ENCODE measurements at regions not wholly inside any gene's neighbourhood (a gene's known extent, or its start where the extent isn't known, plus 50 kb on each side); places are given as distances from the start of the nearest gene placed in this dataset.
A peak's percentile ranks its signal among the peaks of the same experiment; 100 is the strongest.

DNA sequence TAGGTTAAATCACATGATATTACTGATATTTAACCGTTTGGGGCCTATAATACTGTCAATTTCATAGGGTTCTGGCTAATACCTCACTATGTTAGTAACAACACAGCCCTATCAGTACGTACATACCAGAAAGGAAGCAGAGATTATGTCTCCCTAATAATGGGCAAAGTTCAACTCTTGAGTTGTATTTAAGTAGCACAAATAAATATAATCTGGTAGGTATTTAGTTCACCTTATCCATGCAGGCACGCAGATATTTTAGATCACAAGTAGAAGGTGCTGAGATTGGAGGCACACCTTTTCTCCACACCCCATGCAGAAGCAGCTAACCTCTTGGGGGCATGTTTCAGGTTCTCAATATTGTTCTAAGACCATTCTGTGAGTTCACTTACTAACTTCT lies 118.9 kb downstream of the IRS1 start:
- DNase-seq = no peak

DNA sequence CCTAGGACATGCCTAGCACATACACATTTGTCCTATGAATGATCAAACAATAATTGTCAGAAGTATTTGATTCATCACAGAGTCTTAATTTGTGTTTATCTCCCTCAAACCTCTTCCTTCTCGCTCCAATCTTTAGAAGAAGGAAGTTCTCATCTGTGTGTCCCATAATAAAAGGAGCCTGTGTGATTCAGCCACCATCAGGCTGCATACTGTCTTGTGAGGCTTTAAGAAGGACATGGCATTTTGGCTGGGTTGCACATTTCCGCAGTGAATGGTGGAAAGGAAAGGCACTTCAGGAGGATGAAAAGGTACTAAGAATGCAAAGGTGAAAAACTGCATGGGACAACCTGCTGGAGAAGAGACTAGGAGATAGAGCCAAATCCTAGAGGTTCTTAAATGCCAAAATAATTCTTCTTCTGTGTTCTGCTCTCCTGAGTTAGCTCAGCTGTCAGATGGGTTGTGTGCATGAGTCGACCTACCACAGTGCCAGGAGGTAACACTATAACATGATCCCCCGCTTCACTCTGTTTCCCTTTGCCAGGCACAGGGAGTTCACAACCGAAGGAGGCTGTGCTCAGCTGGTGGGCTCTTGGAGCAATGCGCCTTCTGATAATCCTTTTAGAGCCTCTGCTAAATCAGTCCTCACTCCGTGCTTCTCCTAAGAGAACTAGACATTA lies 120.1 kb downstream of the IRS1 start:
- DNase-seq = no peak

DNA sequence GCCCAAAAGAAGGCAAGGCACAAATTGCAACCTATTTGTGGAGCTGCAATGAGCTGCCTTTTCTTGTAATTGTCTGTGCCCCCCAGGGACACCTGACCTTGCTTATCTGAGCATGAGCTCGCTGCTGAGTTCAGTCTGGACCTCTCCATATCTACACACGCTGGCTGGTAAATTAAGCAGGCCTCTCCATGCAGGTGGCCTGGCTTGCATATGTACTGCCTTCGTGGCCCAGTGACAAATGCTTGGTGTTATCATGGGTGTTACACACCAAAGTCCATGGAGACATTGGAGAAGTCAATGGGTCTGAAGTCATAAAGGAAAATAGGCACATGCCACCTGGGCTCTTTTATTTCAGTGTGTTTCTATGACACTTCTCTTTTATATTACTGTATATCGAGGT lies 121.2 kb downstream of the IRS1 start:
- no peak for DNase-seq

DNA sequence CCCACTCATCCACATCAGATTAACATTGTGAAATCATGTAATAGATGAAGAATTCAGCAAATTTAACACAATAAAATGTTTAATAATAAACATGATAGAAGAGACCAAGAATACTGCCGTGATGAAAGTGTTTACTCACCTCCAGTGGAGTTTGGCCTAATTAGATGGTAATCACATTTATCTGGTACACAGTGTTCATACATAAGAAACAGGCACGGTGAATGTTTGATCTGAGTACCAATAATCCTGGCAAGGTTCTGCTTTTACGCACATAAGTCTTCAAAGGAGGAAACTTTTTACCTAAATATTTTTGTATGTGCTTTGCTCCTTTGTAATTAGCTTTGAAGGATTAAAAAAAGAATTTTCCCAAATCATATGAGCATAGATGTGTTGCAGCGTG lies 122.5 kb downstream of the IRS1 start:
- DNase-seq = no peak

DNA sequence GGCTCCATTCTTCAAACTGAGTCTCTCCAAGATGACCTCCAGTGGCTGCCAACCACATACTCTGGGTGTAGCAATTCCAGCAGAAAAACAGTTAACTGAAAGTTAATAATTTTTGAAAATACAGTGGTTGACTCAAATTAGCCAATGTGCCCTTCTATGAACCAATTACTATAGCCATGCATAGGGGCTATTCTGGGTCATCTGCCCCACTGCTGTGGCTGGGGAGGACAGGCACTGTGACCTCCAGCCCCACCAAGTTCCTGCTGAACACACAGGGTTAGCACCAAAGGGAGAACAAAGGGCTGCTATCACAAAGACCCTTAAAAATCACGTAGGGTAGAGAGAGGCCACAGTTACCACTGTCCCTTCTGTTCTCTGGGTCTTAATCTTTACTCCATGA lies 123.0 kb downstream of the IRS1 start:
- no peak for DNase-seq

DNA sequence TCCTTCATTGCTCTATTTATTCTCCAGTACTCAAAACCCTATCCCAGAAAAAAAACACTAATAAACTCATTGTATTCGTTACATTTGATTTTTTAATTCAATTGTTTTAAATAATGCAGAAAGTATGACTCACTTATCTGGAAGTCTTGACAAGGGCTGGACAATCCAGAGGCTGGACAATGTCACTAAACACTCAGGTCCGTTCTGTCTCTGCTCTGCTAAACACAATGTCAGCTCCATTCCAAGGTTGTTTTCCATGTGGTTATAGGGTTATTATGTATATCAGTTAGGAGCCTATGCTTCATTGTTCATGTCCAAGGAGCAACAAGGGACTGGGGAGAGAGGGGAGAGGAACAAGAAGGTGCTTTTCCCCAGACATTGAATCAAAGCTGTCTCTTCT lies 125.5 kb downstream of the IRS1 start:
- DNase-seq = no peak

DNA sequence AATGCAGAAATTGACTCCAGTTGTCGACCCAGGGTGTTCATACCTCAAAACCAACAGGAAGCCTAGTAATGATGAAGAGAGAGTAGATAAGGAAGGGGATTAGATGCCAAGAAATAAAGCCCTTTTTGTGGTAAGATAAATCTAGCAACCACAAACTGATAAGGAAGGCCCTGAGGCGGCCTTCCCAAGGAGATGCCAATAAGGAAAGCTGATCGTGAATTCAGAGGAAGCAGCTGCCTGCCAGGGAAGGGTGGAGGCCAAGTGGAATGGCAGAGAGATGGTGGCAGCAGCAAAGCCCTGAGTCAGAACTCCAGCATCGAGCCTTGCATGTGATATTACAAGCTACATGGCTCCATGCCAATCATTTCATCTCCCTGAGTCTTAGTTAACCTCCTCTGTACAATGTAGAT lies 126.3 kb downstream of the IRS1 start:
- DNase-seq = no peak

DNA sequence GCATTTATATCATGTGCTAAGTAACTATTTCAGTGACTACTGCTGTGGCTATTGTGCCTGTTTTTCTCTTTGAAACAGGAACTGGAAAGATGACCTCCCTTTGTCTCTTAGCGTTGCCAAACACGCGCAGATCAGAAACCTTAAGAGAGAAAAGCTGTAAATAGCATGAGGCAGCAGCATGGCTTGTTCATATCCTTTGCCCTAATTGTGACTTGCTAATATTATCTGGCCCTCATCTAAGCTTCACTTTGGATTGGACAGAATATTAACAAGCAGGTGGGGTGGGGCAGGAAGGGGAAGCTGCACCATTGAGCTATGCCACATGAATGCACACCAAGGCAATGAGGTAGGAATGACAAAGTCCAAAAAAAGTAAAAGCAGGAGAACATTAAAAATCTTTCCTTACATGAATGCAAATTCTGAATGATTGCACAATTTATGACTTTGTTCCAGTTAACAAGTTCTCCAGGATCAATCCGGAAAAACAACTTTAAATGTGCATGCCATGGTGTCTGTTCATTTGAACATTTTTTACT lies 128.4 kb downstream of the IRS1 start:
- no peak for DNase-seq

DNA sequence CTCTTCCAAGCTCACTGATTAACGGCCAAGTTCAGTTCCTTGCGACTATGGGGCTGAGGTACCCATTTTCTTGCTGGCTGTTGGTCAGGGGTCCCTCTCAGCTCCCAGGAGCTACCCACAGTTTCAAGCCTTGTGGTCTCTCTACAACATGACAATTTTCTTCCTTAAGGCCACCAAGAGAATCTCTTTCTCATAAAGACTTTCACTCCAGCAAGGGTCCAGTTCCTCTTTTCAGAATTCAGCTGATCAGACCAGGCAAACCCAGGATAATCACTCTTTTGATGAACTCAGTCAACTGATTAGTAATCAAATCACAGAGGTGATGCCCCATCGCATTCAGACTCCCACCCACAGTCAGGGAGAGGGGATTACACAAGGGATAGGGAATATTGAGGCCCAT lies 129.7 kb downstream of the IRS1 start:
- no peak for DNase-seq

DNA sequence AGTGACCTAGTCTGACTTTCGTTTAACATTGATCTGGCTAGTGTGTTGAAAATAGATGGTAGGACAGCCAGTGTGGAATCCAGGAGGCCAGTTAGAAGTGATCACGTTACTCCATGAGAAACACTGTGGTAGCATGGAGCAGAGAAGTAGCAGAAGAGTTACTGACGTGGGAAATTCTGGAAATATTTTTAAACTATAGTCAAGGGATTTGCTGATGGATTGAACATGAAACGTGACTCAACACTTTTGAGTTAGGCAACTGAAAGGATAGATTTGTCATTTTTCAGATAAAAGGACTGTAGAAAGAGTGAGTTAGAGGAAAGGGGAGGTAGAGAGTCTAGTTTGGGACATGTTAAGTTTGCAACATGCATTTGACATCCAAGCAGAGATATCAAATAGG lies 130.4 kb downstream of the IRS1 start:
- DNase-seq = no peak

DNA sequence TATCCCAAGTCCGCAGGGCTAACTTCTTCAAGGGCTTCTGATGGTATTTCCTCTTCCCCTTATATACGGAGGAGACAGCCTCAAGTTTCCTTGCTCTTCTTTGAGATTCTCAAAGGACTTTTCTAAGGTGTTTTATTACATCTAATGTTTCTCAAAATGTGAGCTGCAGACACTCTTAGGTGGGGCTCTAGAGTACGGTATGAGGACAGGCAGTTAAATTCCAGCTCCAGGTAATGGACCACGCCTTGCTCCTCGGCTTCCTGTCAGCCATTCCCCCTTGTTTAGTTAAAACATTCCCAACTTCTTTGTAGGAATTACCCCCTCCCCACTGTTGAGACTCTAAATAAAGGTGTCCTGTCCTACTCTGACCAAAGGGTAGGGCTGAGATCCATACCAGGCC lies 131.9 kb downstream of the IRS1 start:
- DNase-seq = no peak

DNA sequence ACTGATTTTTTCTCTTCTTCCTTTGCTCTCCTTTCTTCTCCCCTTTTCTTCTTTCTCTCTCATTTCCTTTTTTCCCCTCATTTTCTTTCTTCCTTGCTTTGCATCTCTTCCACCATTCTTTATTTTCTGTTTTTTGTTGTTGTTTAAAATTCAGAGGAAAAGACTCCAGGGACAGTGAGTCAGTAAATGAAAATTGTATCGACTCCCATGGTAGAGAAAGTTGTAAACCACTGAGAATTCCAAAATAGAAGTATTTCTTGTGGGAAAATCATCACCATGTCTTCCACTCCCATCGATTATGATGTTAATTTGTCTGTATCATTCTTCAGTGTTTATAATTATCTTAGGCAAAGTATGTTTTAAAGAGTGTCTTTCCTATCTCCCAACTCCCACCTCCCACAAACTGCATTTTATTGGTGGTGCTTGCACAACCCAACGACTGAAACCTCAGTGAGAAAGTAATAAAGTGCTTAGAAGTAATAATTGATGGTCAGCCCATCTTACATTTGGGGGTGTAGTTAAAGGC lies 134.3 kb downstream of the IRS1 start:
- DNase-seq = no peak

DNA sequence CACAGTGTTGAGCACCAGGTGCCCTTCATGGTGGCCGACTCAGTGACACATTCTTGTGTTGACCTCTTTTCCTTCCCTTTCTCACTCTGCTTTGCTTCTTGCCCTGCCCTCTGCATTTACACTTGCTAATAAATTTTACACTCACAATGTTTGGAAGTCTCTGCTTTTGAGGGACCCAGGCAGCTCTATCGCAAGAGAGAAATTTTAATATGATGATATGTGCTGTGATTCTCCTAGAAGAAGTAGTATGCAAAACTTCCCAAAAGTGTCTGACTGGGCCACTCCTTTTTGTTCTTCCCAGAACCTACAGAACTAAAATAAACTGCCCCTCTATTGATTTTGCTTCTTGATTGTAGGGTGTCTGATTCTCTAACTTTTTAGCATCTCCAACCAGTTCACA lies 135.0 kb downstream of the IRS1 start:
- no peak for DNase-seq

DNA sequence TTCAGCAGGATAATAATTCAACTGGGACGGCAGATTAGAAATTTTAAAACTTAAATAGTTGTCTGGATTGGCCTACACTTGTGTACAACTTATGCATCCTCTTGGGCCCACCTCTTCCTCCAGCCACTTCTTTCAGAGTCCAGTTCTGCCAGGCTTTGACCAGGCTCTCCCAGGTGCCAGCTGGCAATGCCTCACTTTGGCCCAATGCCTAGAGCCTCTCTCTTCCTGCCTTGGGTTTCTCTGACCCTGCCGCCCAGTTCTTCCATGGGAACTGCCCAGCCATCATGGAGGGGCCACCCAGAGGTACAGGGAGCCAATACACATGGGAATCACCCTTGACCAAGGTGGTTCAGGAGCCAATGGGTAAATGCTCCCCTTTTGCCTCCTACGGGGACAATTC lies 135.5 kb downstream of the IRS1 start:
- no peak for DNase-seq

DNA sequence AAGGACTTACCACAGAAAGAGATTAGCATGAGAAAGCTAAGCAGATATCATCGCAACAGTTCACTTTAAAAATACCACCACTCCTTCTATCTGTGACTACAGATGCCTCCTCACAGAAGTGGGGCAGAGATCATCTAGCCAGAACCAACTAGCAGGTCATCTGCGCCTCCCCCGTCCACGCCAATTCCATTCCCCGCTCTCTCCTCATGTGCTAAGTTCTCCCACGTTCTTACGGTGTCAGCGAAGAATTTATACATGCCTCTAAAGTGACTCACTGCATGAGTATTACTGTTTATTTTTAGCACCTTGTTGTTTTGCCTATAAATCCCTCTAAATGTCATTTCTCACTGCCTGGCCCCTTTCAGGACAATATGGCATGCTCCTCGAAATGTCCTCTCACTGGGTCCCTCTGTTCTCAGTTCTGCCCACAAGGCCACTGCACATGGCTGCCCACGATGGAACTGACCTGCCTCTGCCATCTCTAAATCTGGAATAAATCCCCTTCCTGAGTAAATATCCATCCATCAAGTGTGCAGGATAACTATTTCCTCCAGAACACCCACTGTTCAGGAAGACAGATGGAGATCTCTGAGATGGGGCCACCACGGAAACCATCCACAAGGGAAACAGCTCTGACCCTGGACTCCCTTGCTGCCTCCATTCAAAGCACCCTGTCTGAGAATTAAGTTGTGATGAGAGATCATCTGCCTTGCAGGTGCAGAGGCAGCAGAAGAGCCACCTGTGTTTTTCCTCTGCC lies 137.7 kb downstream of the IRS1 start:
- no peak for DNase-seq

DNA sequence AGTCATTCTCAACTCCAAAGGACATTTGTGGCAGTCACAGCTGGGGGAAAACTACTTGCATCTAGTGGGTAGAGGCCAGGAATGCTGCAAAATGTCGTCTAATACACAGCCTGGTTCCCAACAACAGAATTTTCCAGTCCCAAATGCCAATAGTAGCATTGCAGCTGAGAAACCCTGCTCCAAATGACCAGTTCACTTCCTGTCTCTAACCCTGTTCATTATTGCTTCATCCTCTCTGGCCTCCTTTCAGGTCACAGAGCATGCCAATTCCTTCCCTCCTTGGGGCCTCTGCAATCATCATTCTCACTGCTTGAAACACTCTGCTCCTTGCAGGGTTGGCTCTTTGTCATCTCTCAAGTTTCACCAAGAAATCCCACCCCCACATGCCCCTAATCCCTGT lies 139.1 kb downstream of the IRS1 start:
- DNase-seq = no peak

DNA sequence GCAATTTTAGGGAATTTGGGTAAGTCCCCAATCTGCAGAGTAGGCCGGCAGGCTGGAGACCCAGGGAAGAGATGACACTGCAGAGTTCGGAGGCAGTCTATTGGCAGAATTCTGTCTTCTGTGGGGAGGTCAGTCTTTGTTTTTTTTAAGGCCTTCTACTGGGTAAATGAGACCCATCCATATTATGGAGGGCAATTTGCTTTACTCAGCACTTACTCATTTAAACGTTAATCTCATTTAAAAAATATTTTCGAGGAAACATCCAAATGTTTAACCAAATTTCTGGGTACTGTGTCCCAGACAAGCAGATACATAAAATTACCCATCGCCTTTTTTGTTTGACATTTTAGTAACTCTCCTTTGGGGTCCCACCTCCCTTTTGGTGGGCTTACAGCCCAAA lies 139.5 kb downstream of the IRS1 start:
- no peak for DNase-seq

DNA sequence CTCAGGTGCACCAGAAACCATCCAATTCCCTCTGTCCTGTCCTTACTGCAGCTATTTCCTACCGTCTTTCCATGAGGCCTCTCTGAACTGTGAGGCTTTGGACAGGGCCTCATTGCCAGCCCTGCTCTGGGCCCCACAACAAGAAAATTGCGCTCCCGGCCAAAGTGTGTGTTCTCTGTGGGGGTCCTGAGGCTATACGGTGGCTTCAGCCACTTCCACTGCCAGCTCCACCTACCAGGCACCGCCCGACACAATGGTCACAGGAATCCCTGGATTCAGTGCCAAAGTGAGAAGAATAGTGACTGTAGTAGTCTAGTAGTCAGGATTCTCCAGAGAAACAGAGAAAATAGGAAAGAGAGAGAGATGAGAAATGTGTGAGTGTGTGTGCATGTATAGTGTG lies 140.2 kb downstream of the IRS1 start:
- DNase-seq = no peak

DNA sequence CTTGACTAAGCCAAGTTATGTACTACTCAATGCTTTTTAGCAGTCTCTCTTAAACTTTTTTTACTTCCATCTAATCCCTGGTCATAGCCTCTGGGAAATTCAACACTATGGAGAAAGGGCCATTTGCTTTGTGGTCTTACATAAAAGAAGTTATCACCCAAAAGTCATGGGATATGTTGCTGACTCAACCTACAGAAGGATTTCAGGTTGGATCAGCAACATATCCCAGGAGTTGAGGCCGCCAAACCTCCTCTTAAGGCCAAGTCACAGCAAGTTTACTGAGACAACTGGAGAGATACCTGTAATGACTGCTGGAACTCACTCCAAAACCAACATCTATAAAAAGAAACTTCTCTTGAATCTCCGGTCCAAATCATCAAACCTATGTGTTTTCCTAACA lies 141.1 kb downstream of the IRS1 start:
- no peak for DNase-seq

DNA sequence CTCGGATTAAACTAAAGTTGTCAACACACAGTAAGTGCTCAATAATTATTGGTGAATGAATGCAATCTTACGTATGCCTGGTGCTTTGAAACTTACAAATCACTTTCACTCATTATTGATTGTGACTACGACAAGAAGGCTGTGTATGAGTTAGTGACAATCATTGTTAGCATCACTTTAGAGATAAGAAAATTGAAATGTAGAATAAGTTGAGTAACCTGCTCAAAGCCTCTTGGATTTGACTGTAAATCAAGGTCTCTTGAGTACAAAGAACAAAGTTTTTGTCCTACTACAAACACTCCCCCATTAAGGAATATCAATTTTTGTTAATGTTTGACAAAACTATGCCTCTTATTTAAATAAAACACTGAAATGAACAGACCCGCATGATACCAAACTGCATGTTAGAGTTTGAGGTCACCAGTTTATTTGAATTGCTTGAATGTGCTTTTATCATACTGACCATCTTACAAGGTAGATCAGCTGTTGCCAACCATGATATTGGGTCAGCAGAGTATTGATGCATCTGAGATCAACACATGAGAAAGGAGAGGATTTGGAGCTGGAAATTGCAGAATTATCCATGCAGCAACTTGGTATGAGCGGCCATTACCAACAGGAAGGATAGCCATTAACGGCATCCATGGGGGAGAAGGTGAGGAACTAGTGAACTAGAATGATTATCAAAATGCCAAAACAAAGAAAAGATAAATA lies 142.1 kb downstream of the IRS1 start:
- DNase-seq = no peak

DNA sequence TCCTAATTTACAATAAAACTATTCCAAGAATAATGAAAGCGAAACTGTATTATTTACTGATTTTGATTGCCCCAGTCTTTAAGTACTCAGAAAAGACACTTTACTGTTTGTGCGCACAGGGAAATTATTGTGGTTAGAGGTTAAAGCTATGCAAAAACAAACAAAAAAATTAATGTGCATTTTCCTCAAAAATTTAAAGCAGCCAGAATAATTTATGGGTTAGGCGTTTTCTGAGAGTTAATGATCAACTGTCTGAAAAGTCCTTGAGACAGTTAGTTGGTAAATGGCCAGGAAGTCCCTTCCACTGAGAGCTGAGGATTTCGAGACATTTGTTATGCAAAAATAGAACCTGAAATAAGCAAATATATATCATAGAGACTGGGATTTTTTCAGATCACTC lies 143.3 kb downstream of the IRS1 start:
- DNase-seq = no peak

DNA sequence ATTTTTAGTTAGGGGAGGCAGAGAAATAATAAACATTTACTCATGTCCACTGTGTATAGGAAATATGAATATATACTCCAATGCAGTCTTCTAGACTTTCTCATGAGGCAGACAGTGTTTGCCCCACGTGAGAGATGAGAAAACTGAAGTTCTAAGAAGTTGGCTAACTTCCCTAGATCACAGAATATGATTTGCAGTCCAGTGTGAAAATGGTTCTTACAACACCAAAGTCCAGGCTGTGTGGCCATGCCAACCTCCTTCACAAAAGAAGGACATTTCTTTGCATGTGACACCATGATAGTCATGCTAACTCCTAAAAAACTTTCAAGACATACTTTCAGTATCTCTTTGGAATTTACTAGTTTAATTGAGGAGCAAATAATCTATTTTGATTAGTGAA lies 143.7 kb downstream of the IRS1 start:
- DNase-seq = peak; percentile 48 to 51

DNA sequence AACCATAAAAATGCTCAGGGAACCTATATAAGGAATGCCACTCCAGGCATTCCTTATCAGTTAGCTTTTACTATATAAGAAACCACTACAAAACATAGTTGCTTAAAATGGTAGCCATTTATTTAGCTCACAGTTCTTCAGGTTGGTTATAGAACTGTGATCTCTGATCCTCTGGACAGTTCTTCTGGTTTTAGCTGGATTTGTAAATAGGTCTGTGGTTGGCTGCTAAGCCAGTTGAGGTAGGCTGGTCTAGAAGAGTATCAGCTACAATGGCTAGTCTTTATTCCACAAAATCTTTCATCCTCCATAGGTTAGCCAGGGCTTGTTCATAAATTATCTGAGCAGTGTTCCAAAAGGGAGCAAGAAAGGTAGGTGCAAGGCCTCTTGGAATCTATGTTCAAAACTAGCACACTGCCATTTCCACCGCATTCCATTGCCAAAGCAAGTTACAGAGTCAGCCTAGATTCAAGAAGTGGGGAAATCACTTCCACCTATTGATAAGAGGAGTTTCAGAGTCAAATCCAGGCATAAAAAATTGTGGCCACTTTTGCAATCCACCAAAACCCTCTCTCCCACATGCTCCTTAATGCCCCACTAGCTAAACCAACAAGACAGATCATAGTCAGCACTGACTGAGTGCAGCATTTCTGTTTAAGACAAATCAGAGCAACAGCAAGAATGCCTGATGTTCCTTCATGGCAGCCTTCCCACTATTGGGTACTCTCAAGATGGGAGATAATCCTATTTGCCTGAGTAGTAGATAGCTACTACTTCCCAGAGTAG lies 146.4 kb downstream of the IRS1 start:
- no peak for DNase-seq
